ENCODE measurements at regions not wholly inside any gene's neighbourhood (a gene's known extent, or its start where the extent isn't known, plus 50 kb on each side); places are given as distances from the start of the nearest gene placed in this dataset.

DNA sequence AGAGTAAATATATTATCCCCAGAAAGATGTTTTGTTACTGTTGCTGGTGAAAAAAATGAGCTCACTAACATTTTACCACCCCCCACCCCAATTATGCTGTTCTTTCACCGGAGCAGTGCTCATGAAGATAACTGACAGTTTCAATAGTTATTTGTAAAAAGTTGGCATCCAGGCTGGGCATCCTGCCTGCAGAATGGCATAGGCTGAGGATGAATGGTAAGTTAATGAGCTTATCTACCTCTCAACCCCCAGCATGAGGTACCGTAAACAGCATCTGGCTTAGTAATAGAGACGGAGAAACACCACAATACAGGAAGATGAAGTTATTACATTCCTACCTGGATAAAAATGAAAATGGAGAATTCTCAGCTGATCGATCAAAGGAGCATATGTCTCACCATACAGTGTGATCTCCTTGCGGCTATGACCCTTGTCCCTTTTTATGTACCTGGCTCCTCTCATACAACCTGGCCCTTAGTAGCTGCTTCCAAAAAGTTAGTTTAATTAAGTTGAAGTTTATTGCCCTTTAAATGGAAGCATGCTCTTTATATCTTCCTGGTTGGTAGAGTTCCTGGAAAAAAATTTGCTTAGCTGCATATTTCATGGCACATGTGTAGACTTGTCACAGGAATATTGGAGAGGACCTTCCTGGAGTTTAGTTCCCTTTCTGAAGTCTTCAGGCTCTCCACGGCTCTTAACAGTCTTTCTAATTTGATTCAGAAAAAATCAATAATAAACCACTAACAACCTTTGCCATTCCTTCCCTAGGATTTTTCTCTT is 61.2 kb upstream of the MPHOSPH6 start:
- no peak for DNase-seq

DNA sequence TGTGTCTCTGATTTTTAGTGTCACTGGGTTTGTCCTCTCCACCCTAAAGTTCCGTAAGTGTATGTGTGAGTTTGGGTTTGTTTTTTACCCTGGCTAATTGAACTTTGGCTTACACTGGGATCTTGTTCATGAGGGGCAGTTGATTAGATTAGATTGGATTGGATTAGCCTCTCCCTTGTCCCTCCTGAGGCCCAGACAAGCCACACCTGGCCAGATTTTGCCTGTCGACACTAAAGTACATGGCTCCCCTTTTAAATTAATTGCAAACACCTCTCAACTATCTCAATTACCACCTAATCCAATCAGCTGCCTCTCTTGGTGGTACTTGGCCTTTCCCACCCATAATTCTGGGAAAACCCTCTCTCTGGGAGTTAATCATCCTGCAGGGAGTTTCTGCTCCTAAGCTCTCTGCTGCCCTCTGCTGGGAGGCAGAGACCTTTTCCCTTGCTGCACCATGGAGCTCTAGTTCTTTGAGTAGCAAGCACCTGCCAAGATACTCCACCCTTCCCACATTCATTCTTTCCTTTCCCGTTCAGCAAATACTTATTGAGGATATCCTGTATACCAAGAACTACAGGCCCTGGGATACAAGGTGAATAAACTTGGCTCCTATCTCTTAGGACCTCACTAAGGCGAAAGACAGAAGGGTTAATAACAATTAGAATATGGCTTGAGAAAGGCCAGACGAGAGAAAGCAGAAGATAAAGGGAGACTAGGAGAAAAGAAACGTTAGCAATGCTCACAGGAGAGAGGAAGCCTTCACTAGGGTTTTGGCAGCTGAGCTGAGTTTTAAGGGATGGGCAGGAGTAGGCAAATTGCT is 60.0 kb upstream of the MPHOSPH6 start:
- DNase-seq, result no peak

DNA sequence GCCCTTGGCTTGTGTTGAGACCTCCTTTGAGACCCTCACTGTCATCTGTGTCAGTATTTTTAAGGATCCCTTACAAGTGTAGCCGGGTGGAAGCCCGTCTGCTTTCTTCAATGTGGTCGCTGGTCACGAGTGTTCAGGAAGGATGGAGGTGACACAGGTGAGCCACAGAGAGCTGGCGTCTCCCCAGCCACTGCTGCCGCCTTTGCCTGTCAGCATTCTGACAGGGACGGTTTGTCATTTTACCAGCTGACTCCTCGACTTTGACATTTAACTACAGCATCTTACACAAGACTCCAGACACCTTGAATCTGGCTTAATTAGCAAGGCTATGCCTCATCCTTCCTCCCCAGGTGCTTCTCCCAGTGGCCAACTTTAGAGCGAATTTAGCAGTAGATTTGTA is 56.3 kb upstream of the MPHOSPH6 start:
- no peak for DNase-seq

DNA sequence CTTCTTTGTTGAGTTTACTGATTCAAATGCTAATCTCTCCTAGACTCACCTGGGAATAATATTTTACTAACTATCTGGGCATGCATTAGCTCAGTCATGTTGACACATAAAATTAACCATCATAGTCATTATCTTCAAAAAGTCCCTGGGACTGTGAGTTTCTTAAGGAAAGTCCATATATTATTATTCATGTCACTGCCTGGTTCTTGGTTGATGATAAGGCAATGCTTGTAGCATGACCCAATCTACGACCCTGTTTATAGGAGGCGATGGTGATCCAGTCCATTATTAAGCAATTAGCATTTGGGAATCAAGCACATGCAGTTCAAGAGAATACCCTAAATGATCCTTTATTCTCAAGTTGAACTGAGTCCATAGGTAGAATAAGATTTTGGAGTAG is 54.8 kb upstream of the MPHOSPH6 start:
- DNase-seq, result no peak

DNA sequence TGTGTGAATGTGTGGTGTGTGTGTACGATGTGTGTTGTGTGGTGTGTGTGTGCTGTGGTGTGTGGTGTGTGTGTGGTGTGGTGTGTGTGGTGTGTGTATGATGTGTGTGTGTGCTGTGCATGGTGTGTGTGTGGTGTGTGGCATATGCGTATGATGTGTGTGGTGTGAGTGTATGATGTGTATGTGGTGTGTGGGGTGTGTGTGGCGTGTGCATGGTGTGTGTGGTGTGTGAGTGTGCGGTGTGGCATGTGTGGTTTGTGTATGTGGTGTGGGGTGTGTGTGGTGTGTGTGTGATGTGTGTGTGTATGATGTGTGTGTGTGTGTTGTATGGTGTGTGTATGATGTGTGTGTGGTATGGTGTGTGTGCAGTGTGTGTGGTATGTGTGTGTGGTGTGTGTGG is 50.5 kb upstream of the MPHOSPH6 start:
- no peak for DNase-seq

Measured in NCI-H1436 treated with DMSO at 0.1 percent for 48 hours (cell line).